ENCODE measurements at regions not wholly inside any gene's neighbourhood (a gene's known extent, or its start where the extent isn't known, plus 50 kb on each side); places are given as distances from the start of the nearest gene placed in this dataset.

DNA sequence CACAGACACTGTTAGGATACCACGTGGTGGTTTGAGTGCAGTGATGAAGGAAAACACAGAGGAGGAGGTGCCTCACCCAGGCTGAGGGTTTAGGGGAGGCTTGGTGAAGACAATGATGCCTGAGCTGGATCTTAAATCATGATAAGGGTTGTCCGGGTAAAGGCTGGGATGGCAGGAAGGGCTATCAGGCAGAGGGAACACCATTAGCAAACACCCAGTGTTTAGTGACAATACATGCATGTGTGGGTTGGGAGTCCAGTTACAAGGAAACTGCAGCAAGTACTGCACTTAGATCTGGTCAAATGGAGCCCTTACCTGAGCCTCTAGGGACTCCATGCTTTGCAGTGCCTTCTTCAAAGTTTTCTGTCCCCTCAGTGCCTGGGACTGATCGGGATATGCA lies 79.8 kb upstream of the MBOAT2 start:
- Histone ChIP-seq H3K4me1 (peaks cover 7% of the 10 kb centered on the region), H3K4me3 (no peak overlapping the region), H3K9me3 (replicated peaks) (peaks cover 14% of the 10 kb centered on the region), H3K36me3 (no peaks in the 10 kb centered on the region), H3K27ac (replicated peaks) (no peak overlapping the region), H3K27me3 (ENCODE audit: low read depth) (no peaks in the 10 kb centered on the region)
- intact Hi-C loops (cut with micrococcal nuclease): no loop called here
- DNase-seq: no peak
- TF ChIP-seq, protein P1, sequence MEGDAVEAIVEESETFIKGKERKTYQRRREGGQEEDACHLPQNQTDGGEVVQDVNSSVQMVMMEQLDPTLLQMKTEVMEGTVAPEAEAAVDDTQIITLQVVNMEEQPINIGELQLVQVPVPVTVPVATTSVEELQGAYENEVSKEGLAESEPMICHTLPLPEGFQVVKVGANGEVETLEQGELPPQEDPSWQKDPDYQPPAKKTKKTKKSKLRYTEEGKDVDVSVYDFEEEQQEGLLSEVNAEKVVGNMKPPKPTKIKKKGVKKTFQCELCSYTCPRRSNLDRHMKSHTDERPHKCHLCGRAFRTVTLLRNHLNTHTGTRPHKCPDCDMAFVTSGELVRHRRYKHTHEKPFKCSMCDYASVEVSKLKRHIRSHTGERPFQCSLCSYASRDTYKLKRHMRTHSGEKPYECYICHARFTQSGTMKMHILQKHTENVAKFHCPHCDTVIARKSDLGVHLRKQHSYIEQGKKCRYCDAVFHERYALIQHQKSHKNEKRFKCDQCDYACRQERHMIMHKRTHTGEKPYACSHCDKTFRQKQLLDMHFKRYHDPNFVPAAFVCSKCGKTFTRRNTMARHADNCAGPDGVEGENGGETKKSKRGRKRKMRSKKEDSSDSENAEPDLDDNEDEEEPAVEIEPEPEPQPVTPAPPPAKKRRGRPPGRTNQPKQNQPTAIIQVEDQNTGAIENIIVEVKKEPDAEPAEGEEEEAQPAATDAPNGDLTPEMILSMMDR (IDR thresholded peaks at IDR 0.05; ENCODE audit: borderline replicate concordance): no peak

DNA sequence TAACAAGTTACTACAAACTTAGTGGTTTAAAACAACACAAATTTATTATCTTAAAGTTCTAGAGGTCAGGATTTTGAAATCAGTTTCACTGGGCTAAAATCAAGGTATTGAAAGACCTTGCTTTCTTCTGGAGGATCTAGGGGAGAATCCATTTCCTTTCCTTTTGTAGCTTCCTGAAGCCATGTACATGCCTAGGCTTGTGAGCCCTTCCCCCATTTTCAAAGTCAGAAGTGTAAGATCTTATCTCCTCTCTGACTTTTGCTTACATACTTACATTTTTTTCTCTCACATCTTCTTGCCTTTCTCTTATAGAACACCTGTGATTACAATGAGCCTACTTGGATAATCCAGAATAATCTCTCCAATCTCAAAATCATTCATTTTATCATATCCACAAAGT lies 78.7 kb upstream of the MBOAT2 start:
- no peak for DNase-seq
- Histone ChIP-seq H3K4me1 (peaks cover 4% of the 10 kb centered on the region), H3K27me3 (ENCODE audit: low read depth) (no peaks in the 10 kb centered on the region), H3K27ac (replicated peaks) (no peak overlapping the region), H3K4me3 (no peak overlapping the region), H3K9me3 (replicated peaks) (peaks cover 14% of the 10 kb centered on the region), H3K36me3 (no peaks in the 10 kb centered on the region)
- intact Hi-C loops (cut with micrococcal nuclease): no loop called here
- TF ChIP-seq, protein P1 (IDR thresholded peaks at IDR 0.05; ENCODE audit: borderline replicate concordance): no peak

DNA sequence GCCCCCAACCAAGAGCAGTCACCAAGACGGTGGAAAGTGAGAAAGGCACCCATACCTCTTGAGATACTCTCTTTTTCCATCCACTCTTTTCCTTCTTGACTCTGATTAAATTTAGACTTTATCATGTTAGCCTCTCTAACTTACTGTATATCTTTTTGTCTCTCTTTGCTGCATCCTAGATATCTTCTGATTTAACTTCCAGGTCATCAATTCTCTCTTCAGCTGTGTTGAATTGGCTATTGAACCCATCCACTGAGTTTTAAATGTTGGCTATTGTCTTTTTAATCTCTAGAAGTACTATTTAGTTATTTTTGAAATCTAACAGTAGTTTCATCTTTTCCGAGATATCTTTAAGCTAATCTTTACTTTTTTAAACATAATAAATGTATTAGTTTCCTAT lies 78.3 kb upstream of the MBOAT2 start:
- intact Hi-C loops (cut with micrococcal nuclease): no loop called here
- H3K9me3 ChIP-seq (replicated peaks): peaks cover 14% of the 10 kb centered on the region
- H3K27ac ChIP-seq (replicated peaks): no peak overlapping the region
- TF ChIP-seq, protein P1 (IDR thresholded peaks at IDR 0.05; ENCODE audit: borderline replicate concordance): no peak
- peaks cover under 1% of the 10 kb centered on the region for H3K4me1 ChIP-seq
- H3K27me3 ChIP-seq (ENCODE audit: low read depth): no peaks in the 10 kb centered on the region
- H3K36me3 ChIP-seq: no peaks in the 10 kb centered on the region
- DNase-seq: no peak
- H3K4me3 ChIP-seq: no peak overlapping the region

DNA sequence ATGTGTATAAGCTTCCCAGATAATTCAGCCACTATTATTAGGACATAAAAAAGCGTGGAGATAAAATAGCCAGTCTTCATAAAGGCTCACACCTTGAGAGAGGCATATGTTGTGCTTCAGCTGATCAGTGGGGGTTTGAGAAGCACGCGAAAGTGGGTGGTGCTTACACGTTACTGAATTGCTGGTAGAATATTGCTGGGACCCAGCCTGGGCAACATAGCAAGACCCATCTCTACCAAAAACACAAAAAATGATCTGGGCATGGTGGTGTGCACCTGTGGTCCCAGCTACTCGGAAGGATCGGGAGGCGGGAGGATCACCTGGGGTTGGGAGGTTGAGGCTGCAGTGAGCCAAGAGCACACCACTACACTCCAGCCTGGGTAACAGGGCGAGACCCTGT lies 74.9 kb upstream of the MBOAT2 start:
- no peaks in the 10 kb centered on the region for H3K4me1 ChIP-seq
- DNase-seq: no peak
- no peaks in the 10 kb centered on the region for H3K27me3 ChIP-seq (ENCODE audit: low read depth)
- TF ChIP-seq, protein P1 (IDR thresholded peaks at IDR 0.05; ENCODE audit: borderline replicate concordance): no peak
- H3K27ac ChIP-seq (replicated peaks): no peak overlapping the region
- no peaks in the 10 kb centered on the region for H3K36me3 ChIP-seq
- no peak overlapping the region for H3K4me3 ChIP-seq
- intact Hi-C loops (cut with micrococcal nuclease): no loop called here
- peaks cover 14% of the 10 kb centered on the region for H3K9me3 ChIP-seq (replicated peaks)

DNA sequence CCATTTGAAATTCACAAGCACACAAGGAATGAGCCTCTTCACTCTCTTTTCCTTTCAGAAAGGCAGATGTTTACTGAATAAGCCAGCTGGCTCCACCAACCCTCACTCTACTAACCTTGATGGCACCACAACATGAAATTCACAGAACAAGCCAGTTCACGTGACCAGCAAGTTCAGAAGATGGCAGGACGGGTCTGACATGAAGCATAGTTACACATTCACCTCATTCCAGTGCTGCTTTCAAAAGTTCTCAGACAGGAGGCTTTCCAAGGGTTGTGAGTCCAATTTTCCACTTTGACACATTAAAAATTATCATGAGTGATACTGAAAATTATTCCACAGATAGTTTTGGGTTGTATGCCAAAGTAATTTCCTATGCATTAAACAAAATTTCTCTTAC lies 74.2 kb upstream of the MBOAT2 start:
- Histone ChIP-seq H3K9me3 (replicated peaks) (peaks cover 14% of the 10 kb centered on the region), H3K36me3 (no peaks in the 10 kb centered on the region)
- intact Hi-C loops (cut with micrococcal nuclease): no loop called here

More for the DNA sequence above, 74.2 kb upstream of the MBOAT2 start:
- Histone ChIP-seq H3K27me3 (ENCODE audit: low read depth) (peaks cover 3% of the 10 kb centered on the region), H3K4me1 (no peaks in the 10 kb centered on the region), H3K27ac (replicated peaks) (no peak overlapping the region), H3K4me3 (no peak overlapping the region)
- TF ChIP-seq, protein P1 (IDR thresholded peaks at IDR 0.05; ENCODE audit: borderline replicate concordance): no peak
- DNase-seq: no peak
